ENCODE measurements at regions not wholly inside any gene's neighbourhood (a gene's known extent, or its start where the extent isn't known, plus 50 kb on each side); places are given as distances from the start of the nearest gene placed in this dataset.
A peak's percentile ranks its signal among the peaks of the same experiment; 100 is the strongest.

GRCh38 chr2:145864501-145864900, 1344.6 kb upstream of the ZEB2 start:
- H3K4me3 Mint-ChIP-seq, result no peak overlapping the region
- TF ChIP-seq EZH2phosphoT487 (IDR thresholded peaks at IDR 0.05; ENCODE audit: unreplicated experiment), result no peak
- no peak for TF ChIP-seq POLR2AphosphoS5 (IDR thresholded peaks at IDR 0.05; ENCODE audit: low read depth)
- no peak for TF ChIP-seq ZNF331 (CRISPR knock-in tag; IDR thresholded peaks at IDR 0.05; ENCODE audit: low read depth)
- TF ChIP-seq EZH2 (IDR thresholded peaks at IDR 0.05; ENCODE audit: low read depth, unreplicated experiment), result no peak
- no peak for TF ChIP-seq ZNF114 (CRISPR knock-in tag; IDR thresholded peaks at IDR 0.05)
- TF ChIP-seq CREB1 (CRISPR knock-in tag; IDR thresholded peaks at IDR 0.05; ENCODE audit: low read depth), result no peak
- TF ChIP-seq JUNB (IDR thresholded peaks at IDR 0.05; ENCODE audit: unreplicated experiment), result no peak
- TF ChIP-seq STAT1 (IDR thresholded peaks at IDR 0.05; ENCODE audit: unreplicated experiment), result no peak
- no peak for TF ChIP-seq CTCF (conservative IDR thresholded peaks at IDR 0.05; ENCODE audit: low read depth in 2 of 2)
- TF ChIP-seq ETS1 (IDR thresholded peaks at IDR 0.05), result no peak

GRCh38 chr2:145861940-145862339, 1342.0 kb upstream of the ZEB2 start:
- H3K79me2 ChIP-seq (replicated peaks; ENCODE audit: insufficient read depth), result no peaks in the 10 kb centered on the region
- no peaks in the 10 kb centered on the region for H3K9me2 ChIP-seq (ENCODE audit: insufficient read depth)
- H4K20me1 ChIP-seq (replicated peaks; ENCODE audit: insufficient read depth), result no peaks in the 10 kb centered on the region
- H3K4me2 ChIP-seq, result peak overlapping the region; percentile 20; the same call in 1 of the 2 replicates
- H3K27ac ChIP-seq (ENCODE audit: low read depth), result no peak overlapping the region
- Mint-ChIP-seq H3K9me3 (no peaks in the 10 kb centered on the region; the same call in 2 of the 3 replicates), H3K27me3 (ENCODE audit: insufficient read depth, low read depth, poor library complexity) (no peaks in the 10 kb centered on the region), H3K27ac (no peak overlapping the region), H3K4me1 (peaks cover 8% of the 10 kb centered on the region; the same call in 2 of the 3 replicates), H3K4me3 (no peak overlapping the region), H3K36me3 (ENCODE audit: low read depth) (no peaks in the 10 kb centered on the region)
- no peaks in the 10 kb centered on the region for H3K27me3 ChIP-seq (ENCODE audit: insufficient read depth)
- ATAC-seq (peak; percentile 54), DNase-seq (ENCODE audit: low spot score) (peak; percentile 5)
- H3F3A ChIP-seq (replicated peaks; ENCODE audit: low read depth), result no peaks in the 10 kb centered on the region
- H3K4me3 ChIP-seq, result no peak overlapping the region
- H3K36me3 ChIP-seq (ENCODE audit: insufficient read depth), result no peaks in the 10 kb centered on the region
- H2AFZ ChIP-seq, result no peak overlapping the region
- TF ChIP-seq JUNB (IDR thresholded peaks at IDR 0.05; ENCODE audit: unreplicated experiment), result no peak
- TF ChIP-seq ZNF114 (CRISPR knock-in tag; IDR thresholded peaks at IDR 0.05), result no peak
- 0 out of 2 replicates have a peak, but pooled peaks have one; percentile 27 for TF ChIP-seq NANOG (IDR thresholded peaks at IDR 0.05; ENCODE audit: borderline replicate concordance)
- 0 out of 2 replicates have a peak, but pooled peaks cover 3% of the 10 kb centered on the region for H3K4me1 ChIP-seq (ENCODE audit: insufficient read depth)

More at GRCh38 chr2:145864501-145864900, 1344.6 kb upstream of the ZEB2 start:
- DNase-seq (ENCODE audit: low spot score), result no peak
- Histone ChIP-seq H3K4me2 (no peak overlapping the region), H3K36me3 (ENCODE audit: insufficient read depth) (no peaks in the 10 kb centered on the region), H4K20me1 (replicated peaks; ENCODE audit: insufficient read depth) (no peaks in the 10 kb centered on the region), H3F3A (replicated peaks; ENCODE audit: low read depth) (no peaks in the 10 kb centered on the region), H3K9me2 (ENCODE audit: insufficient read depth) (no peaks in the 10 kb centered on the region), H3K79me2 (replicated peaks; ENCODE audit: insufficient read depth) (no peaks in the 10 kb centered on the region), H3K4me3 (no peak overlapping the region), H3K4me1 (ENCODE audit: insufficient read depth) (0 out of 2 replicates have a peak, but pooled peaks cover 8% of the 10 kb centered on the region), H3K27ac (ENCODE audit: low read depth) (no peak overlapping the region), H3K27me3 (ENCODE audit: insufficient read depth) (no peaks in the 10 kb centered on the region), H2AFZ (no peak overlapping the region)
- ATAC-seq, result no peak
- peaks cover 13% of the 10 kb centered on the region; the same call in 2 of the 3 replicates for H3K4me1 Mint-ChIP-seq
- H3K9me3 Mint-ChIP-seq, result no peaks in the 10 kb centered on the region; the same call in 2 of the 3 replicates
- no peaks in the 10 kb centered on the region for H3K27me3 Mint-ChIP-seq (ENCODE audit: insufficient read depth, low read depth, poor library complexity)
- H3K36me3 Mint-ChIP-seq (ENCODE audit: low read depth), result no peaks in the 10 kb centered on the region
- no peak overlapping the region for H3K27ac Mint-ChIP-seq

All from GM23338 (cell line).